Right ventricle myocardium superior (tissue), 1 donor: ENCODE measurements at regions not wholly inside any gene's neighbourhood (a gene's known extent, or its start where the extent isn't known, plus 50 kb on each side); places are given as distances from the start of the nearest gene placed in this dataset.
A peak's percentile ranks its signal among the peaks of the same experiment; 100 is the strongest.

Experiments
- ATAC-seq: fragments of 200-7000 bp; cut with Tn5 transposase; one replicate; pipeline ENCODE4 v1.9.1; 2020; ENCODE audit warnings: mild to moderate bottlenecking; ENCODE audit not compliant: poor library complexity
- DNase-seq: peaks from one replicate; pipeline ENCODE4 v3.0.0-alpha.2; 2020
- intact Hi-C: fragments of 100-400 bp; cut with DNase I; formaldehyde crosslinking; loops from one replicate; pipeline ENCODE4 v1.11.2; 2022
- donor health status: DM: no; HTN: yes; CAD: no; lungs with severe emphysema.

- no peak for DNase-seq
- intact Hi-C loops = no loop called here
- ATAC-seq = no peak
Measured at GRCh38 chr2:239590995-239591915, 190.4 kb upstream of the HDAC4 start.

GRCh38 chr2:239590276-239590675, 189.5 kb upstream of the HDAC4 start:
- no peak for ATAC-seq

GRCh38 chr2:239589833-239590232, 189.0 kb upstream of the HDAC4 start:
- DNase-seq (no peak), ATAC-seq (no peak)
- intact Hi-C loops = no loop called here

More at GRCh38 chr2:239590276-239590675, 189.5 kb upstream of the HDAC4 start:
- intact Hi-C loops = no loop called here
- no peak for DNase-seq

- ATAC-seq = no peak
- intact Hi-C loops = no loop called here
- DNase-seq = no peak
Measured at GRCh38 chr2:239589270-239589825, 188.5 kb upstream of the HDAC4 start.

GRCh38 chr2:239588451-239589269, 187.8 kb upstream of the HDAC4 start:
- DNase-seq (peak; percentile 48), ATAC-seq (no peak)
- intact Hi-C loops = no loop called here

GRCh38 chr2:239587841-239588240, 187.0 kb upstream of the HDAC4 start:
- ATAC-seq (no peak), DNase-seq (peak; percentile 5)
- intact Hi-C loops = no loop called here

GRCh38 chr2:239587311-239587731, 186.5 kb upstream of the HDAC4 start:
- intact Hi-C loops = no loop called here
- DNase-seq (no peak), ATAC-seq (no peak)

- intact Hi-C loops = no loop called here
- ATAC-seq (peak; percentile 51), DNase-seq (no peak)
Measured at GRCh38 chr2:239586651-239587310, 186.0 kb upstream of the HDAC4 start.

GRCh38 chr2:239585422-239585821, 184.6 kb upstream of the HDAC4 start:
- ATAC-seq (no peak), DNase-seq (no peak)
- intact Hi-C loops = no loop called here

- intact Hi-C loops = no loop called here
- ATAC-seq = no peak
- no peak for DNase-seq
Measured at GRCh38 chr2:239584986-239585385, 184.2 kb upstream of the HDAC4 start.

GRCh38 chr2:239583879-239584859, 183.3 kb upstream of the HDAC4 start:
- DNase-seq (no peak), ATAC-seq (no peak)
- intact Hi-C loops = no loop called here

GRCh38 chr2:239583171-239583878, 182.5 kb upstream of the HDAC4 start:
- ATAC-seq = no peak
- intact Hi-C loops = no loop called here
- DNase-seq = no peak

GRCh38 chr2:239582476-239582875, 181.7 kb upstream of the HDAC4 start:
- intact Hi-C loops = no loop called here

GRCh38 chr2:239581352-239581901, 180.6 kb upstream of the HDAC4 start:
- intact Hi-C loops = no loop called here
- DNase-seq (no peak), ATAC-seq (no peak)

More at GRCh38 chr2:239582476-239582875, 181.7 kb upstream of the HDAC4 start:
- ATAC-seq (no peak), DNase-seq (no peak)

- ATAC-seq = no peak
- no peak for DNase-seq
- intact Hi-C loops = no loop called here
Measured at GRCh38 chr2:239580199-239580527, 179.3 kb upstream of the HDAC4 start.

- intact Hi-C loops = no loop called here
- ATAC-seq (no peak), DNase-seq (no peak)
Measured at GRCh38 chr2:239579524-239580198, 178.8 kb upstream of the HDAC4 start.

- ATAC-seq (no peak), DNase-seq (no peak)
Measured at GRCh38 chr2:239579081-239579480, 178.3 kb upstream of the HDAC4 start.

More at GRCh38 chr2:239579081-239579480, 178.3 kb upstream of the HDAC4 start:
- intact Hi-C loops = no loop called here
